ENCODE measurements at regions not wholly inside any gene's neighbourhood (a gene's known extent, or its start where the extent isn't known, plus 50 kb on each side); places are given as distances from the start of the nearest gene placed in this dataset.

GRCh38 chr1:22343456-22344328, 108.0 kb upstream of the ZBTB40 start:
- no peak overlapping the region for H2AFZ ChIP-seq (ENCODE audit: low read depth, low read length)
- no peaks in the 10 kb centered on the region for H4K20me1 ChIP-seq (ENCODE audit: insufficient read depth, low read length)
- H3K9me3 ChIP-seq (ENCODE audit: insufficient read depth, low read depth, low read length), result no peaks in the 10 kb centered on the region
- no peak overlapping the region for H3K9ac ChIP-seq (ENCODE audit: low read length)
- no peak overlapping the region for H3K4me2 ChIP-seq (ENCODE audit: low read length)
- H3K4me3 ChIP-seq (ENCODE audit: insufficient read depth, low read depth, low read length), result no peak overlapping the region
- no peaks in the 10 kb centered on the region for H3K79me2 ChIP-seq (ENCODE audit: insufficient read depth, low read length)
- H3K27ac ChIP-seq (ENCODE audit: low read depth, low read length), result no peak overlapping the region
- peaks cover 2% of the 10 kb centered on the region for H3K9me3 Mint-ChIP-seq (ENCODE audit: unreplicated experiment)
- H3K27ac Mint-ChIP-seq (ENCODE audit: unreplicated experiment), result no peak overlapping the region
- H3K27me3 ChIP-seq (ENCODE audit: insufficient read depth, low read length), result peaks cover 43% of the 10 kb centered on the region
- H3K36me3 Mint-ChIP-seq (ENCODE audit: low read depth, unreplicated experiment), result no peaks in the 10 kb centered on the region
- no peaks in the 10 kb centered on the region for H3K36me3 ChIP-seq (ENCODE audit: insufficient read depth, low read length)
- H3K4me1 ChIP-seq (ENCODE audit: insufficient read depth, low read length), result no peaks in the 10 kb centered on the region
- no peaks in the 10 kb centered on the region for H3K4me1 Mint-ChIP-seq (ENCODE audit: low read depth, unreplicated experiment)
- no peak overlapping the region for H3K4me3 Mint-ChIP-seq (ENCODE audit: unreplicated experiment)
- H3K27me3 Mint-ChIP-seq (ENCODE audit: low read depth, unreplicated experiment), result peaks cover 53% of the 10 kb centered on the region
- no peak for TF ChIP-seq CTCF (IDR thresholded peaks at IDR 0.05; ENCODE audit: insufficient read depth, low read depth, low read length)
- TF ChIP-seq EZH2 (IDR thresholded peaks at IDR 0.05; ENCODE audit: insufficient read depth, low read length), result no peak
- no peak for DNase-seq (ENCODE audit: low read depth)
- FAIRE-seq, result no peak

GRCh38 chr1:22344329-22344630, 107.4 kb upstream of the ZBTB40 start:
- peaks cover 52% of the 10 kb centered on the region for H3K27me3 Mint-ChIP-seq (ENCODE audit: low read depth, unreplicated experiment)
- Histone ChIP-seq H2AFZ (ENCODE audit: low read depth, low read length) (no peak overlapping the region), H3K27me3 (ENCODE audit: insufficient read depth, low read length) (peaks cover 45% of the 10 kb centered on the region), H3K4me2 (ENCODE audit: low read length) (no peak overlapping the region), H3K79me2 (ENCODE audit: insufficient read depth, low read length) (no peaks in the 10 kb centered on the region), H3K27ac (ENCODE audit: low read depth, low read length) (no peak overlapping the region), H3K36me3 (ENCODE audit: insufficient read depth, low read length) (no peaks in the 10 kb centered on the region), H3K4me1 (ENCODE audit: insufficient read depth, low read length) (no peaks in the 10 kb centered on the region), H4K20me1 (ENCODE audit: insufficient read depth, low read length) (no peaks in the 10 kb centered on the region), H3K9ac (ENCODE audit: low read length) (no peak overlapping the region), H3K9me3 (ENCODE audit: insufficient read depth, low read depth, low read length) (no peaks in the 10 kb centered on the region), H3K4me3 (ENCODE audit: insufficient read depth, low read depth, low read length) (no peak overlapping the region)
- no peak overlapping the region for H3K4me3 Mint-ChIP-seq (ENCODE audit: unreplicated experiment)
- peaks cover 2% of the 10 kb centered on the region for H3K9me3 Mint-ChIP-seq (ENCODE audit: unreplicated experiment)
- TF ChIP-seq EZH2 (IDR thresholded peaks at IDR 0.05; ENCODE audit: insufficient read depth, low read length) (no peak), CTCF (IDR thresholded peaks at IDR 0.05; ENCODE audit: insufficient read depth, low read depth, low read length) (no peak)
- DNase-seq (ENCODE audit: low read depth) (no peak), FAIRE-seq (no peak)
- H3K36me3 Mint-ChIP-seq (ENCODE audit: low read depth, unreplicated experiment), result no peaks in the 10 kb centered on the region
- no peaks in the 10 kb centered on the region for H3K4me1 Mint-ChIP-seq (ENCODE audit: low read depth, unreplicated experiment)
- H3K27ac Mint-ChIP-seq (ENCODE audit: unreplicated experiment), result no peak overlapping the region

GRCh38 chr1:22344851-22345560, 106.6 kb upstream of the ZBTB40 start:
- DNase-seq (ENCODE audit: low read depth) (no peak), FAIRE-seq (no peak)
- Histone ChIP-seq H3K9ac (ENCODE audit: low read length) (no peak overlapping the region), H3K9me3 (ENCODE audit: insufficient read depth, low read depth, low read length) (no peaks in the 10 kb centered on the region), H3K36me3 (ENCODE audit: insufficient read depth, low read length) (no peaks in the 10 kb centered on the region), H3K4me2 (ENCODE audit: low read length) (no peak overlapping the region), H3K27ac (ENCODE audit: low read depth, low read length) (no peak overlapping the region), H4K20me1 (ENCODE audit: insufficient read depth, low read length) (no peaks in the 10 kb centered on the region), H3K4me1 (ENCODE audit: insufficient read depth, low read length) (no peaks in the 10 kb centered on the region), H2AFZ (ENCODE audit: low read depth, low read length) (no peak overlapping the region), H3K27me3 (ENCODE audit: insufficient read depth, low read length) (peaks cover 52% of the 10 kb centered on the region), H3K4me3 (ENCODE audit: insufficient read depth, low read depth, low read length) (no peak overlapping the region), H3K79me2 (ENCODE audit: insufficient read depth, low read length) (no peaks in the 10 kb centered on the region)
- H3K4me3 Mint-ChIP-seq (ENCODE audit: unreplicated experiment), result no peak overlapping the region
- H3K27me3 Mint-ChIP-seq (ENCODE audit: low read depth, unreplicated experiment), result peaks cover 55% of the 10 kb centered on the region
- peaks cover 2% of the 10 kb centered on the region for H3K9me3 Mint-ChIP-seq (ENCODE audit: unreplicated experiment)
- no peaks in the 10 kb centered on the region for H3K4me1 Mint-ChIP-seq (ENCODE audit: low read depth, unreplicated experiment)
- TF ChIP-seq CTCF (IDR thresholded peaks at IDR 0.05; ENCODE audit: insufficient read depth, low read depth, low read length) (no peak), EZH2 (IDR thresholded peaks at IDR 0.05; ENCODE audit: insufficient read depth, low read length) (no peak)
- H3K27ac Mint-ChIP-seq (ENCODE audit: unreplicated experiment), result no peak overlapping the region
- no peaks in the 10 kb centered on the region for H3K36me3 Mint-ChIP-seq (ENCODE audit: low read depth, unreplicated experiment)
